DMS 273 (cell line): ENCODE measurements at regions not wholly inside any gene's neighbourhood (a gene's known extent, or its start where the extent isn't known, plus 50 kb on each side); places are given as distances from the start of the nearest gene placed in this dataset.

Source experiments
- DNase-seq: peaks from one replicate; lab custom pipeline; 2025; ENCODE audit not compliant: unreplicated experiment; lab: John Stamatoyannopoulos, UW

DNA sequence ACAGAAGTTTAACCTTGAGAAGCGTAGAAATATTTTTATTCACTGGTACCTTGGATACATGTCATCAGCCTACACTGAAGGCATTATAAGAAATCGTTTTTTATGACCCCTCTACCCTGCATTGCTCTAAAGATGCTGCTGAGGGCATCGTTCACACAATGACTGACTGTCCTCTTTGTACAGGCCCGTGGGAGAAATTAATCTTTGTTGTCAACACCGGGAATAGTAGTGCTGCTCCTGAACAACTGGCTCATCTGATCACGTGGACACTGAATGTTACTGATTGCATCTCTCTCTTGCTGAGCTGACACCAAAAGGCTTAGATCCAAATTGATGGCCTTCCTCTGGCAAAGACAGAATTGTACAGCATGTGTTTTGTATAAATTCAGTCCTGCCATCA is 157.1 kb upstream of the SMLR1 start:
- no peak for DNase-seq

- DNase-seq: no peak
These were observed 156.1 kb upstream of the SMLR1 start for GRCh38 chr6:130671119-130671518.

DNA sequence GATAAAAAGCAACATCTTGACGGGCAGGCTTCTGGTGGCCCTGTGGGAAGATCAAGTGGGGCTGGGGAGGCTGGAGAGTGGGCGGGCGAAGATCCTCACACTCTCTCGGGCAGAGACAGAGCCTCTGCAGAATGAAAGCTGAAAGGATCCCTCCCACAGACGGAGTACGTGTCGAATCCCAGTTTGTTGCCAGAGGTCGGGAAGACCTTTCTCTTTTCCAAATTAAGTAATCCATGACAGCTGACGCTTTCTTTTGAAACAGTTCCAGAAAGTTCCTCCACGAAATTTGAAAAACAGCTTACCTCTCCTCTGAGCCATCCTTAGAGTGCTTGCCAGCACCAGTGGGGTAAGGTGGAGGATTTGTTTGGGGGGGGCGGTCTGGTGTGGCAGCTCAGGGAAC is 155.6 kb upstream of the SMLR1 start:
- no peak for DNase-seq

GRCh38 chr6:130672153-130672552 is 155.1 kb upstream of the SMLR1 start:
- DNase-seq: no peak

DNA sequence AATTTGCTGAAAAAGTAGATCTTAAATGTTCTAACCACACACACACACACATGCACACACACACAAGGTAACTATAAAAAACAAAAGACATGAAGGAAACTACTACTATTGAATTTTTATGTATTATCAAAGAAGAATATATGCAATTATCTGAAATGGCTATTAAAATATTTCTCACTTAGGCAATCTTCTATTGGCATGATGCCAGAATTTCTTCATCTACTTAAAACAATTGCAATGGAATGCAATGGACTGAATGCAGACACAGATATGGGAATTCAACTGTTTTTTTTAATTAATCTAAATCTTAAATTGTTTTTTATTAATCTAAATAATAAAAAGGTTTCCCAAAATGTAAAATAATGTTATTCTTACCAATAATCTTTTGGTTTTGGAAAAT is 152.6 kb upstream of the SMLR1 start:
- peak; percentile 1 for DNase-seq

GRCh38 chr6:130675072-130675471 is 152.1 kb upstream of the SMLR1 start:
- DNase-seq: no peak

DNA sequence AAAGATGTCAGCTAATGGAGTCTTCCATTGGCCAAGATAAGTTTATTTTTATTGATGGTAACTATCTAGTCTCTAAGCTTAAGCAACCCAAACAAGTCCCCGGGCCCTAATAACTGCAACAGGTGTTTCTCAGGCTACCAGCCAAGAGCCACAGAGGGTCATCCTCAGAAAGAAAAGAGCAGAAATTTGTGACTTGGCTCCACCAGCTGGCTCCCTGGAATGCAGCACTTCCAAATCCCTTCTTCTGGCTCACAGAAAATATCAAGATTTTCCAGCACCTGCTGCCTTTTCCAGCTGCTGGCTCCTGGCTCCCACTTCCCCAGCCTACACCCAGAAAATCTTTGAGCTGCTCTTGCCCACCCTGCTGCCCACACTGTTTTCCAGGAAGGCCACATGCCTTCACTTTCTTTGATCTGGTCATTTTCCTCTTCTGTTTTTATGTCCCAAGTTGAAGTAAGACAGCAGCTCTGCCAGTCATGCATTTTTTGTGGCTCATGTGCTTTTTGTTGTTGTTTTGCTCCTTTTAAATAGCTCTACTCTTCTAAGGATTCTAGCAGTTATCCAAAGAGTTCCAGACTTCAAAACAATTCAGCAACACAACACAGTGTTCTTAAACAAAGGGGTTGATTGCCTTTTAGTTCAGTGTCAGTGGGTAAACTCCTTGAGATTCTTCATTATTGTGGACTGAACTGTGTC is 151.0 kb upstream of the SMLR1 start:
- no peak for DNase-seq

DNA sequence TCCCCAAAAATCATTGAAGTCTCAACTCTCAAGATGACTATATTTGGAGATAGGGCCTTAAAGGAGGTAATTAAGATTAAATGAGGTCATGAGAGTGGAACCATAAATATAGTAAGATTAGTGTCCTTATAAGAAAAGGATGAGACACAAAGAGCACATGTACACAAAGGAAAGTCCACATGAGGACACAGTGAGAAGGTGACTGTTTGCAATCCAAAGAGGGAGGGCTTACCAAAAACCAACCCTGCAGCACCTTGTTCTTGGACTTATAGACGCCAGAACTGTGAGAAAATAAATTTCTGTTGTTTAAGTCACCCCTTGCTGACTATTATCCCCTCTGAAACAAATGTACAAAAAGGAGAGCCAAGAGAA is 150.4 kb upstream of the SMLR1 start:
- DNase-seq: no peak

DNA sequence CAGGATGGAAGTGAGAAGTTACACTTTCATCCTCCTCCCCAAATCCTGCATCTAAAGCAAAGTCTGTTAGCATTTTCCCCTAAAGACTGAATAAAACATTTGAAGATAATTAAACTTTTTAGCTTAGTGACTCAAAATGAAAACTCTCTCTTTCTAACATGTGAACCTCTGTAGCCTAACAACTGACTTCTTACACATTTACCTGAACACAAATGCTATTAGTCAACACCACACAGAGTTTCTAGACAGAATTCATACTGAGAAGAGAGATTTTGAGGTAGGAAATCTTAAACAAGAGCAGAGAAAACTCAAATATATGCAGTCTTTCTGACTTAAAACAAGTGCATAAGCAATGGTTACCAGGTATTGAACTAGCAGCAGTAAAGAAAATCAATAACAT is 149.9 kb upstream of the SMLR1 start:
- no peak for DNase-seq

GRCh38 chr6:130677766-130678165 is 149.4 kb upstream of the SMLR1 start:
- no peak for DNase-seq

- DNase-seq: no peak
These were observed 147.5 kb upstream of the SMLR1 start for GRCh38 chr6:130679684-130680083.

GRCh38 chr6:130680116-130680515 is 147.1 kb upstream of the SMLR1 start:
- no peak for DNase-seq

- DNase-seq: no peak
These were observed 146.2 kb upstream of the SMLR1 start for GRCh38 chr6:130681028-130681427.

DNA sequence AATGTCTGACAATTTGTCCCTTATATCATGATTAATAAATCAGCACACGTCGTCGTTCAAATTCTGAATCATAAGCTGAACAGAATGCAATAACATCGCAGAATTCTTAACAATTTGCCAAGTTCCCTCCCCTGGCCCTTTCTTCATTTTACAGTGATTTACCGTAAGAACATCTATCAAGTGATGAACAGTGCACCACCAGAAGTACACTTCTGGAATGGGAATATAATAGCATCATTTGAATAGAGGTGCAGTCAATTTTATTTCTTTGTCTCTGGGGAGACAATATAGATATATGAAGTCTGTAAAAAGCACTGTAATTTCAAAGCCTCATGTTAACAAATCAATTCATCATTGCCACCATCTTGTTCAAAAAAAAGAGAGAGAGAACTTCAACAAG is 145.1 kb upstream of the SMLR1 start:
- DNase-seq: no peak

DNA sequence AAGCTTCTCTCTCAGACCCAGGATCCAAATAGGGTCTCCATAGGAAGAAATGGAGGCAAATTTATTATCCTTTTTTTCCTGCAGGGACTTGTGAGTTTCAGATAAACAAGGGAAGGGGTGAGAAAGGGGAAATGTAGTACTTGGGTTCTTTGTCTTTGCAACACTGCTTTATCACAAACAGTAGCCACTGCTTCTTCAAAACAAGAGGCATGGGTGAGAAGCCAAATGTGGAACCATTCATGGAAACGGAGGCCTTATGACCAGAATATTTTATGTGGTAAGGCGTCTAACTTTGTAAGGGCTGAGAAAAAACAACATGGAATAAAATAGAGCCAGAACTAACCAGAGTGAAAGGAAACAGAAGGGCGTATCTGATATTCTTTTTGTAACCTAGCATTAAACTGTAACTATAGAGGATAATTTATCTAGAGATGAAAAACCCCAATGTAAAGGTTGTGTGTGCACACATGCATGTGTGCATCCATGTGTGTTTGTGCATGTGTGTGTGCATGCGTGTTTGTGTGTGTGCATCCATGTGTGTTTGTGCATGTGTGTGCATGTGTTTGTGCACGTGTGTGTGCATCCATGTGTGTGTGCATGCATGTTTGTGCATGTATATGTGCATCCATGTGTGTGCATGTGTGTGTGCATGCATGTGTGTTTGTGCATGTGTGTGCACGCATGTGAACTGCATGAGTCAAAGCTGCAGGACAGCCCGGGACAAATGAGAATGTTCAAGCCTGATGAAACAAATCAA is 143.3 kb upstream of the SMLR1 start:
- DNase-seq: no peak

DNA sequence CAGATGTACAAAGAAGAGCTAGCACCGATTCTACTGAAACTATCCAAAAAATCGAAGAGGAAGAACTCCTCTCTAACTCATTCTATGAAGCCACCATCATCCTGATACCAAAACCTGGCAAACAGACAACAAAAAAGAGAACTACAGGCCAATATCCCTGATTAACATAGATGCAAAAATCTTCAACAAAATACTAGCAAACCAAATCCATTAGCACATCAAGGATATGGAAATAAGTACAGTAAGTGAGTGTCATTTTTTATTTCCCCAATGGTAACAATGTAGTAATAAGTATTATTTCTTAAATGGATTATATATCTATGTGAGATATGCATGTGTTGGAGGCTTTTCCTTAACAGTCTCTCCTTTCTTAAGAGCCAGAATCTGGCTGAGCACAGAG is 134.5 kb upstream of the SMLR1 start:
- no peak for DNase-seq

DNA sequence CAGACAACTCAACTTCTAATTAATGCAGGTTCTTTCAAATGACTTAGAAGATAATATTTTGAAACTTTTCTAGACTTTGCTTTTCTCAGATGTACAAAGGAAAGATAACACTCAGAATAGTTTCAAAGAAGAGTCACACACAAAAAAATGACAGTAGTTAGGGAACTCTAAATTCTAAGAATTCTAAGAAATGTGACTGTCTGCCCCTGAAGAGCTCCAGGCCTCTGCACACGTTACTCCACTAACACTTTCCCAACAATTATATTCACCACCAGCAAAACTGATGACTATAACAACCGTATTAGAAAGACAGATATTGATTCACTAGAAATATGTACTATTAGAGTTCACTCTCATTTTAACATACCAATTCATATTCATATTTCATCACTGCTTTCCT is 133.3 kb upstream of the SMLR1 start:
- DNase-seq: no peak

GRCh38 chr6:130694606-130695005 is 132.6 kb upstream of the SMLR1 start:
- DNase-seq: no peak

DNA sequence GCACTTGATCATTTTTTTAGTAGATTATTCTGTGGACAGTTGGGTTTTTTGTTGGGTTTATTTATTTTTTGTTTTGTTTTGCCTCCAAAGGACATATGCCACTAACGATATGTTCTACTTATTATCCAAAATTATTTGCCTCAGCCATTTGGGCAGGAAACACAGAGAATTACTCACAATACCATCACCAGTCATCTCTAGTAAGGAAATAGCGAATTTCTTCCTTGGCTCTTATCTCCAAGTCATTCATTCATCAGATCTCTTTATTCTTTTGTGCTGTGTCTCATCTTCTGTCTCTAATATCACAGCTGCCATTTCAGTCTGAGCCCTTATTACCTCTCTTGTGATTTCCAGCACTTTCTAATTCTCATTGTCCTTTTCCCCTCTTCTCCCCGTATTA is 130.4 kb upstream of the SMLR1 start:
- DNase-seq: no peak

DNA sequence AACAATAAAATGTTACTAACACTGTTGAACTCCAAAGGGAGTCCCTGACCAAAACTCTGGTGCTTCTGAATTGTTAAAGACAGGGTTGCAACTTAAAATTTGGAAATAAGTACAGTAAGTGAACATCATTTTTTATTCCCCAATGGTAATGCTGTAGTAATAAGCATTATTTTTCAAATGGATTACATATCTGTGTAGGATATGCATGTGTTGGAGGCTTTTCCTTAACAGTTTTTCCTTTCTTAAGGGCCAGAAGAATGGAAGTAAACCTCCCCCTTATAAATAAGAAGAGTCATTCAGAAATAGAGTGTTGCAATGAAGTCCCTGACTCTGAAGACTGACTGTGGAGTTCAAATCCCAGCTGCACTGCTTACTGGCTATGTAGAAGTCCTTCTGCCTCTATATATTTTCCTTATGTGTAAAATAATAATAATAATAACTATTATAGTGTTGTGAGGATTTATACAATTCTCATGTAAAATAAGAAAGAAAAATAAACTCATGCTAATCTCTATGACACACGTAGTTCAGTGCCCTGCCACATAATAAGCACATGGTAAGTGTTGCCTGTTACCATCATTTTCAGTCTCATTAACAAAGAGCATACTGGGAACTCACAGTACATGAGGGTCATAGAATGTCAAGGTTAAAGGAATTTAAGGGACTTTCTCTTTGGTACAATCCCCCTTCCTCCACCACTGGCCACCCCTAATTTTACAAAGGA is 129.8 kb upstream of the SMLR1 start:
- DNase-seq: no peak

DNA sequence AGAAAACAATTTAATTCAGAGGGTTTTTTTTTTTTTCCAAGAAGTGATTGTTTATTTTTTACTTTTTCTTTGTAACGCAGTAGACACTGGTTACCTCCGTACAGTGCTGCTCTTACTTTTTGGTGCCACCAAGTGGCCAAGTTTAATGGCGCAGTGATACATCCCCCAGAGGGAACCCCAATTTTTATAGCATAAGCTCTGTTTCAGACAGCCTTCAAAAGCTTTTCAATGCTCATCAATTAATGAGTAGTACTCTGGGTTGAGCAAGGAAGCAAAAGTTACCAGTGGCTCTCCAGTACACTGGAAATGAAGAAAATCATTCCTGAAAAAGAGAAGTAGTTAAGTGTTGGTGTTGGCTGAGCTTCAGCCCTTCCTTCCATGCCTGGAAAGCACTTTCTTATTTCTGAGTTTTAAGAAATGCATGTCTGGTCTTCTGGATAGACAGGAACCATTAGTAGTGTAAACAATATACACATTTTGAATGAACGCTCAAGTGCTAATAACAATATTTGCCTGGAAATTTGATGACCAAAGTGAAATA is 129.1 kb upstream of the SMLR1 start:
- DNase-seq: peak; percentile 22

- DNase-seq: no peak
These were observed 127.5 kb upstream of the SMLR1 start for GRCh38 chr6:130699742-130700141.
